ENCODE measurements at regions not wholly inside any gene's neighbourhood (a gene's known extent, or its start where the extent isn't known, plus 50 kb on each side); places are given as distances from the start of the nearest gene placed in this dataset.

DNA sequence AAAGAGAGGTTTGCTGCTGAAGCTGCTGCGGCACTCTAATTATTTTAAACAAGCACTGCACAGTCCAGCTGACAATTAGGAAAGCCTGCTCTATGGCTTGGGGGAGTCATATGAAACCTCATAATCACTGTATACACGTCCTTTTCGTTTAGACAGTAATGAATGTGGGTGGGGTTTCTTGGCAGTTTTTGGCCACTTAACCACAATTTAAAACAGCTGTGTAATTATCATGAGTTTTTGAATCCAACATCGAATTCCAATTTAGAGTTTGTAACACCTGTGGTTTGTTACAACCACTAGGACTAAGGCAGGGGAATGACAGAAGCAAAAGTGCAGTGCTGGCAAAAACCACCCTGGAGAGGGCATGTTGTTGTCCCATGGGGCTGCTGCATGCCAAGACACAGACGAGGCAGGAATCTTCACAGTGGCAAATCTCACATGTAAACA, 99.5 kb downstream of the CXXC4 start:
- TF ChIP-seq SNAI2 (CRISPR knock-in tag; IDR thresholded peaks at IDR 0.05) (no peak), POU6F1 (CRISPR knock-in tag; IDR thresholded peaks at IDR 0.05; ENCODE audit: borderline replicate concordance, low read depth) (no peak), ISL1 (CRISPR knock-in tag; IDR thresholded peaks at IDR 0.05) (no peak)

Data from SK-N-SH treated with all-trans-retinoic acid at 6 μM for 48 hours (cell line).